HEK293 (cell line): ENCODE measurements at regions not wholly inside any gene's neighbourhood (a gene's known extent, or its start where the extent isn't known, plus 50 kb on each side); places are given as distances from the start of the nearest gene placed in this dataset.

ENCODE experiments used
- CTCF ChIA-PET: fragments of 350-600 bp; formaldehyde crosslinking; extraction: SDS; loops from one replicate; lab custom pipeline; 2021; ENCODE audit warnings: antibody characterized with exemption; lab: Yijun Ruan, JAX
- POLR2A ChIA-PET: fragments of 300-600 bp; formaldehyde crosslinking; extraction: SDS; loops from one replicate; lab custom pipeline; 2020; ENCODE audit warnings: antibody characterized with exemption, inconsistent platforms; lab: Yijun Ruan, JAX
- H3K27ac ChIP-seq: fragments of 200-500 bp; sonication (Bioruptor generic); 2 replicates; pipeline ENCODE4 v1.5.1; 2014; ENCODE audit warnings: low read depth, low read length, control low read depth, inconsistent platforms; ENCODE audit errors: extremely low read depth
- H3K36me3 ChIP-seq, 2 experiments: fragments of 200-500 bp in 1 of 2; sonication (Bioruptor generic) in 1 of 2; 1 replicate in 1 of 2; 2 replicates in 1 of 2; pipeline ENCODE4 v1.5.1; 2014 to 2017; ENCODE audit warnings: inconsistent platforms in 2 of 2, low read length in 2 of 2; ENCODE audit not compliant: control insufficient read depth in 2 of 2, insufficient read depth in 1 of 2
- H3K4me1 ChIP-seq: fragments of 200-500 bp; sonication (Bioruptor generic); 2 replicates; pipeline ENCODE4 v1.5.1; 2014; ENCODE audit warnings: mild to moderate bottlenecking, low read length, inconsistent platforms; ENCODE audit not compliant: control insufficient read depth, insufficient read depth
- H3K4me3 ChIP-seq: 2 replicates; pipeline ENCODE4 v1.5.1; 2011; ENCODE audit warnings: low read depth, mild to moderate bottlenecking, control low read depth, low read length, moderate library complexity
- H3K9me3 ChIP-seq: fragments of 200-500 bp; sonication (Bioruptor generic); 2 replicates; pipeline ENCODE4 v1.5.1; 2014; ENCODE audit warnings: low read depth, low read length, inconsistent platforms; ENCODE audit not compliant: control insufficient read depth, insufficient read depth
- ATF2 ChIP-seq: fragments of 450-650 bp; formaldehyde crosslinking; IDR thresholded peaks from 2 replicates; pipeline ENCODE4 v1.5.1; 2016; ENCODE audit warnings: missing biosample characterization, missing genetic modification characterization, low read depth
- CTCF ChIP-seq: fragments of 450-650 bp; formaldehyde crosslinking; IDR thresholded peaks from 2 replicates; pipeline ENCODE4 v1.5.1; 2016; ENCODE audit warnings: missing biosample characterization, missing genetic modification characterization
- EGR2 ChIP-seq: fragments of 450-650 bp; formaldehyde crosslinking; IDR thresholded peaks from 2 replicates; pipeline ENCODE4 v1.5.1; 2016; ENCODE audit warnings: low read depth, missing biosample characterization, missing genetic modification characterization
- FEZF1 ChIP-seq: fragments of 450-650 bp; formaldehyde crosslinking; IDR thresholded peaks from 2 replicates; pipeline ENCODE4 v1.5.1; 2016; ENCODE audit warnings: missing biosample characterization, missing genetic modification characterization
- KLF17 ChIP-seq: fragments of 450-650 bp; formaldehyde crosslinking; IDR thresholded peaks from 2 replicates; pipeline ENCODE4 v1.5.1; 2016; ENCODE audit warnings: missing biosample characterization, missing genetic modification characterization
- PRDM4 ChIP-seq: fragments of 450-650 bp; formaldehyde crosslinking; IDR thresholded peaks from 2 replicates; pipeline ENCODE4 v1.5.1; 2017; ENCODE audit warnings: missing biosample characterization, missing genetic modification characterization
- SP3 ChIP-seq: fragments of 450-650 bp; formaldehyde crosslinking; IDR thresholded peaks from 2 replicates; pipeline ENCODE4 v1.5.1; 2016; ENCODE audit warnings: missing biosample characterization, missing genetic modification characterization
- SP7 ChIP-seq: fragments of 450-650 bp; formaldehyde crosslinking; IDR thresholded peaks from 2 replicates; pipeline ENCODE4 v1.5.1; 2016; ENCODE audit warnings: missing biosample characterization, missing genetic modification characterization
- TCF7L2 ChIP-seq: IDR thresholded peaks from 2 replicates; pipeline ENCODE4 v1.6.1; 2011; ENCODE audit warnings: low read depth, mild to moderate bottlenecking, inconsistent platforms, low read length, moderate library complexity, borderline replicate concordance
- ZBTB1 ChIP-seq: fragments of 450-650 bp; formaldehyde crosslinking; IDR thresholded peaks from 2 replicates; pipeline ENCODE4 v1.5.1; 2016; ENCODE audit warnings: missing biosample characterization, missing genetic modification characterization
- ZBTB21 ChIP-seq: fragments of 450-650 bp; formaldehyde crosslinking; IDR thresholded peaks from 2 replicates; pipeline ENCODE4 v1.5.1; 2017; ENCODE audit warnings: missing biosample characterization, missing genetic modification characterization
- ZFP3 ChIP-seq: fragments of 450-650 bp; formaldehyde crosslinking; IDR thresholded peaks from 2 replicates; pipeline ENCODE4 v1.5.1; 2016; ENCODE audit warnings: low read depth, missing biosample characterization, missing genetic modification characterization
- ZFP69B ChIP-seq: fragments of 450-650 bp; formaldehyde crosslinking; IDR thresholded peaks from 2 replicates; pipeline ENCODE4 v1.5.1; 2016; ENCODE audit warnings: missing biosample characterization, missing genetic modification characterization
- ZIC2 ChIP-seq: fragments of 450-650 bp; formaldehyde crosslinking; IDR thresholded peaks from 2 replicates; pipeline ENCODE4 v1.5.1; 2016; ENCODE audit warnings: missing biosample characterization, missing genetic modification characterization
- ZNF114 ChIP-seq: fragments of 450-650 bp; formaldehyde crosslinking; IDR thresholded peaks from 2 replicates; pipeline ENCODE4 v1.5.0; 2017; ENCODE audit warnings: missing biosample characterization, missing genetic modification characterization
- ZNF24 ChIP-seq: fragments of 450-650 bp; formaldehyde crosslinking; IDR thresholded peaks from 2 replicates; pipeline ENCODE4 v1.5.1; 2016; ENCODE audit warnings: missing biosample characterization, missing genetic modification characterization
- ZNF292 ChIP-seq: fragments of 450-650 bp; formaldehyde crosslinking; IDR thresholded peaks from 2 replicates; pipeline ENCODE4 v1.5.1; 2016; ENCODE audit warnings: low read depth, missing biosample characterization, missing genetic modification characterization, borderline replicate concordance
- ZNF341 ChIP-seq: fragments of 450-650 bp; formaldehyde crosslinking; IDR thresholded peaks from 2 replicates; pipeline ENCODE4; 2016; ENCODE audit warnings: low read depth, missing biosample characterization, missing genetic modification characterization
- ZNF394 ChIP-seq: fragments of 450-650 bp; formaldehyde crosslinking; IDR thresholded peaks from 2 replicates; pipeline ENCODE4 v1.5.1; 2016; ENCODE audit warnings: missing biosample characterization, missing genetic modification characterization, mild to moderate bottlenecking, moderate library complexity, borderline replicate concordance
- ZNF530 ChIP-seq: fragments of 450-650 bp; formaldehyde crosslinking; IDR thresholded peaks from 2 replicates; pipeline ENCODE4 v1.5.1; 2016; ENCODE audit warnings: low read depth, missing biosample characterization, missing genetic modification characterization
- ZNF600 ChIP-seq: fragments of 450-650 bp; formaldehyde crosslinking; IDR thresholded peaks from 2 replicates; pipeline ENCODE4 v1.5.1; 2016; ENCODE audit warnings: missing biosample characterization, missing genetic modification characterization
- ZNF639 ChIP-seq: fragments of 450-650 bp; formaldehyde crosslinking; IDR thresholded peaks from 2 replicates; pipeline ENCODE4 v1.5.1; 2016; ENCODE audit warnings: missing biosample characterization, missing genetic modification characterization
- ZNF654 ChIP-seq: fragments of 450-650 bp; formaldehyde crosslinking; IDR thresholded peaks from 2 replicates; pipeline ENCODE4 v1.5.1; 2016; ENCODE audit warnings: low read depth, missing biosample characterization, missing genetic modification characterization
- ZNF768 ChIP-seq: fragments of 450-650 bp; formaldehyde crosslinking; IDR thresholded peaks from 2 replicates; pipeline ENCODE4 v1.5.1; 2018; ENCODE audit warnings: missing biosample characterization, mild to moderate bottlenecking, missing genetic modification characterization
- ZNF785 ChIP-seq: fragments of 450-650 bp; formaldehyde crosslinking; IDR thresholded peaks from 2 replicates; pipeline ENCODE4 v1.5.1; 2016; ENCODE audit warnings: missing biosample characterization, missing genetic modification characterization
- ZSCAN30 ChIP-seq: fragments of 450-650 bp; IDR thresholded peaks from 2 replicates; pipeline ENCODE4 v1.5.1; 2018; ENCODE audit warnings: missing biosample characterization, mild to moderate bottlenecking, missing genetic modification characterization, moderate library complexity

GRCh38 chr6:160810238-160810637 lies 108.2 kb downstream of the PLG start:
- CTCF ChIA-PET: interaction anchor here (1.0 to 1.4 kb wide), 2 partner anchors 77 to 888 kb away, joined by 3 to 4 read pairs; no protein-coding TSS in a partner anchor
- no peaks in the 10 kb centered on the region for H3K9me3 ChIP-seq
- H3K4me1 ChIP-seq: peaks cover 4% of the 10 kb centered on the region; the same call in 1 of the 2 replicates
- H3K4me3 ChIP-seq: no peak overlapping the region
- no peak overlapping the region for H3K27ac ChIP-seq
- POLR2A ChIA-PET: no interaction called here
- no peaks in the 10 kb centered on the region for H3K36me3 ChIP-seq
- TF ChIP-seq ZNF341 (tag by site-specific recombination): no peak
- TF ChIP-seq ATF2 (tag by site-specific recombination): no peak
- no peak for TF ChIP-seq ZFP69B (tag by site-specific recombination)
- TF ChIP-seq ZNF114: no peak
- TF ChIP-seq FEZF1 (tag by site-specific recombination): no peak
- TF ChIP-seq ZNF785 (tag by site-specific recombination): no peak
- TF ChIP-seq SP7 (tag by site-specific recombination): no peak
- TF ChIP-seq ZNF639 (tag by site-specific recombination): no peak
- no peak for TF ChIP-seq ZNF394 (tag by site-specific recombination)
- TF ChIP-seq ZNF600 (tag by site-specific recombination): no peak
- TF ChIP-seq ZIC2: no peak
- TF ChIP-seq ZNF654 (tag by site-specific recombination): no peak
- no peak for TF ChIP-seq ZNF24 (tag by site-specific recombination)
- TF ChIP-seq ZBTB21: no peak
- TF ChIP-seq EGR2 (tag by site-specific recombination): no peak
- TF ChIP-seq PRDM4 (tag by site-specific recombination): no peak
- TF ChIP-seq CTCF: no peak
- no peak for TF ChIP-seq ZBTB1 (tag by site-specific recombination)
- TF ChIP-seq ZNF530: no peak
- TF ChIP-seq, all 188 proteins: peak for 0

- H3K9me3 ChIP-seq: no peaks in the 10 kb centered on the region
- CTCF ChIA-PET: no interaction called here
- H3K36me3 ChIP-seq: no peaks in the 10 kb centered on the region
- POLR2A ChIA-PET: no interaction called here
- H3K27ac ChIP-seq: no peak overlapping the region
- no peak overlapping the region for H3K4me3 ChIP-seq
- peaks cover 4% of the 10 kb centered on the region; the same call in 1 of the 2 replicates for H3K4me1 ChIP-seq
- no peak for TF ChIP-seq TCF7L2
- no peak for TF ChIP-seq EGR2 (tag by site-specific recombination)
- no peak for TF ChIP-seq ZNF639 (tag by site-specific recombination)
- TF ChIP-seq ZNF768 (tag by site-specific recombination): no peak
- no peak for TF ChIP-seq SP3 (tag by site-specific recombination)
- TF ChIP-seq ZNF292: no peak
- no peak for TF ChIP-seq ZFP3 (tag by site-specific recombination)
- TF ChIP-seq KLF17: no peak
- no peak for TF ChIP-seq ZSCAN30 (tag by site-specific recombination)
Observed at GRCh38 chr6:160812097-160812496, 110.1 kb downstream of the PLG start.
